ENCODE measurements at regions not wholly inside any gene's neighbourhood (a gene's known extent, or its start where the extent isn't known, plus 50 kb on each side); places are given as distances from the start of the nearest gene placed in this dataset.

- no peak for DNase-seq (ENCODE audit: low spot score)
- intact Hi-C loops (cut with DNase I) = no loop called here
Measured at GRCh38 chr6:149209871-149210775, 107.4 kb upstream of the TAB2 start.

GRCh38 chr6:149211046-149211571, 106.4 kb upstream of the TAB2 start:
- intact Hi-C loops (cut with DNase I) = no loop called here
- no peak for DNase-seq (ENCODE audit: low spot score)

- intact Hi-C loops (cut with DNase I) = no loop called here
- no peak for DNase-seq (ENCODE audit: low spot score)
Measured at GRCh38 chr6:149212206-149212605, 105.3 kb upstream of the TAB2 start.

GRCh38 chr6:149212892-149213801, 104.4 kb upstream of the TAB2 start:
- DNase-seq (ENCODE audit: low spot score) = no peak
- intact Hi-C loops (cut with DNase I) = no loop called here

- intact Hi-C loops (cut with DNase I) = no loop called here
- no peak for DNase-seq (ENCODE audit: low spot score)
Measured at GRCh38 chr6:149213829-149214228, 103.7 kb upstream of the TAB2 start.

- intact Hi-C loops (cut with DNase I) = no loop called here
Measured at GRCh38 chr6:149216459-149216858, 101.1 kb upstream of the TAB2 start.

GRCh38 chr6:149217466-149217888, 100.0 kb upstream of the TAB2 start:
- no peak for DNase-seq (ENCODE audit: low spot score)
- intact Hi-C loops (cut with DNase I) = no loop called here

More at GRCh38 chr6:149216459-149216858, 101.1 kb upstream of the TAB2 start:
- DNase-seq (ENCODE audit: low spot score) = no peak

- intact Hi-C loops (cut with DNase I) = no loop called here
- DNase-seq (ENCODE audit: low spot score) = no peak
Measured at GRCh38 chr6:149218471-149218870, 99.0 kb upstream of the TAB2 start.

GRCh38 chr6:149218915-149219314, 98.6 kb upstream of the TAB2 start:
- no peak for DNase-seq (ENCODE audit: low spot score)
- intact Hi-C loops (cut with DNase I) = no loop called here

- DNase-seq (ENCODE audit: low spot score) = no peak
- intact Hi-C loops (cut with DNase I) = no loop called here
Measured at GRCh38 chr6:149220882-149221773, 96.4 kb upstream of the TAB2 start.

- intact Hi-C loops (cut with DNase I) = no loop called here
- no peak for DNase-seq (ENCODE audit: low spot score)
Measured at GRCh38 chr6:149221774-149222070, 95.8 kb upstream of the TAB2 start.

- intact Hi-C loops (cut with DNase I) = no loop called here
- no peak for DNase-seq (ENCODE audit: low spot score)
Measured at GRCh38 chr6:149223120-149223903, 94.2 kb upstream of the TAB2 start.

- intact Hi-C loops (cut with DNase I) = no loop called here
- DNase-seq (ENCODE audit: low spot score) = no peak
Measured at GRCh38 chr6:149223904-149224351, 93.6 kb upstream of the TAB2 start.

GRCh38 chr6:149224399-149224798, 93.1 kb upstream of the TAB2 start:
- intact Hi-C loops (cut with DNase I) = no loop called here
- DNase-seq (ENCODE audit: low spot score) = no peak

GRCh38 chr6:149225370-149225769, 92.1 kb upstream of the TAB2 start:
- intact Hi-C loops (cut with DNase I) = no loop called here

GRCh38 chr6:149225946-149226345, 91.6 kb upstream of the TAB2 start:
- intact Hi-C loops (cut with DNase I) = no loop called here

More at GRCh38 chr6:149225370-149225769, 92.1 kb upstream of the TAB2 start:
- DNase-seq (ENCODE audit: low spot score) = no peak

GRCh38 chr6:149227796-149228195, 89.7 kb upstream of the TAB2 start:
- no peak for DNase-seq (ENCODE audit: low spot score)
- intact Hi-C loops (cut with DNase I) = no loop called here

More at GRCh38 chr6:149225946-149226345, 91.6 kb upstream of the TAB2 start:
- DNase-seq (ENCODE audit: low spot score) = no peak

GRCh38 chr6:149228311-149228955, 89.1 kb upstream of the TAB2 start:
- intact Hi-C loops (cut with DNase I) = no loop called here
- no peak for DNase-seq (ENCODE audit: low spot score)
